Spleen (tissue), 7 donors: ENCODE measurements at regions not wholly inside any gene's neighbourhood (a gene's known extent, or its start where the extent isn't known, plus 50 kb on each side); places are given as distances from the start of the nearest gene placed in this dataset.

Experiments
- CTCF ChIP-seq, 11 experiments: fragments of 200-600 bp in 7 of 11; fragments of 450-650 bp in 4 of 11; sonication (generic) in 4 of 11; IDR thresholded peaks in 8 of 11; conservative IDR thresholded peaks in 3 of 11; 1 replicate in 7 of 11; 2 replicates in 4 of 11; pipeline versions ENCODE4 v1.4.0 to v1.8.0; 2016 to 2021; ENCODE audit warnings: antibody characterized with exemption in 11 of 11, inconsistent platforms in 4 of 11, mild to moderate bottlenecking in 1 of 11
- POLR2A ChIP-seq, 3 donors: fragments of 450-650 bp; IDR thresholded peaks; one replicate each; pipeline ENCODE4 v1.5.1; 2017; ENCODE audit warnings: antibody characterized with exemption in 3 of 3, mild to moderate bottlenecking in 1 of 3
- POLR2AphosphoS5 ChIP-seq, 3 donors: sonication (generic); formaldehyde crosslinking; IDR thresholded peaks; one replicate each; pipeline ENCODE4 v1.5.1; 2017; ENCODE audit warnings: antibody characterized with exemption in 3 of 3
- donor health status: DM: no; HTN: no; CAD: no; lungs with moderate emphysema.
- donor health status: DM: no; HTN: no; CAD: no.
- donor health status: DM: no; HTN: no; CAD: no.

- TF ChIP-seq CTCF (IDR thresholded peaks at IDR 0.05 in 8 of 11, conservative IDR thresholded peaks at IDR 0.05 in 3 of 11): no peak
- no peak for TF ChIP-seq POLR2A (IDR thresholded peaks at IDR 0.05)
- TF ChIP-seq POLR2AphosphoS5 (IDR thresholded peaks at IDR 0.05): no peak
These were observed 537.6 kb upstream of the UBE2E2 start for GRCh38 chr3:22665528-22665927.
